IMR-90 (cell line): ENCODE measurements at regions not wholly inside any gene's neighbourhood (a gene's known extent, or its start where the extent isn't known, plus 50 kb on each side); places are given as distances from the start of the nearest gene placed in this dataset.

Experiments used
- ATAC-seq: fragments of 200-7000 bp; cut with Tn5 transposase; 2 replicates; pipeline ENCODE4 v1.9.1; 2020; ENCODE audit warnings: low read depth, mild to moderate bottlenecking, moderate library complexity
- BruUV-seq: library from RNA; stranded (reverse); fragments of 400-500 nt; replicated peaks from 2 replicates; lab custom pipeline; 2021; lab: Mats Ljungman, UMichigan
- CTCF ChIA-PET: fragments of 300-600 bp; formaldehyde crosslinking; extraction: SDS; loops from one replicate; lab custom pipeline; 2021; ENCODE audit warnings: antibody characterized with exemption; lab: Yijun Ruan, JAX
- POLR2A ChIA-PET: fragments of 300-600 bp; sonication (Branson Sonifier 250); formaldehyde crosslinking; loops from one replicate; lab custom pipeline; 2022; ENCODE audit warnings: antibody characterized with exemption; ENCODE audit not compliant: unreplicated experiment; lab: Charles Lee
- DNase-seq: peaks from one replicate; pipeline ENCODE4 v3.0.0; 2013
- H2AFZ ChIP-seq: replicated peaks from 2 replicates; pipeline ENCODE3; 2013; ENCODE audit warnings: low read length, mild to moderate bottlenecking; ENCODE audit not compliant: poor library complexity
- H2AK5ac ChIP-seq: 2 replicates; pipeline ENCODE4 v1.6.1; 2013; ENCODE audit warnings: low read depth, low read length, inconsistent platforms
- H2AK9ac ChIP-seq: replicated peaks from 2 replicates; pipeline ENCODE3; 2013; ENCODE audit warnings: mild to moderate bottlenecking, low read depth, low read length, moderate library complexity; ENCODE audit not compliant: poor library complexity
- H2BK120ac ChIP-seq: 2 replicates; pipeline ENCODE4 v1.6.1; 2013; ENCODE audit warnings: low read depth, low read length, inconsistent platforms
- H2BK15ac ChIP-seq: 3 replicates; pipeline ENCODE4 v1.6.1; 2013; ENCODE audit warnings: low read depth, low read length, inconsistent platforms
- H2BK20ac ChIP-seq: 2 replicates; pipeline ENCODE4 v1.6.1; 2013; ENCODE audit warnings: low read depth, mild to moderate bottlenecking, inconsistent platforms, low read length, moderate library complexity
- H2BK5ac ChIP-seq: 2 replicates; pipeline ENCODE4 v1.6.1; 2013; ENCODE audit warnings: mild to moderate bottlenecking, low read depth, low read length, inconsistent platforms; ENCODE audit not compliant: poor library complexity, severe bottlenecking
- H3K14ac ChIP-seq: replicated peaks from 2 replicates; pipeline ENCODE4 v1.6.1; 2013; ENCODE audit warnings: low read depth, low read length, inconsistent platforms
- H3K18ac ChIP-seq: 2 replicates; pipeline ENCODE4 v1.6.1; 2013; ENCODE audit warnings: low read depth, low read length, control low read depth
- H3K23ac ChIP-seq: 2 replicates; pipeline ENCODE4 v1.6.1; 2013; ENCODE audit warnings: low read depth, low read length, inconsistent platforms
- H3K27ac ChIP-seq: 2 replicates; pipeline ENCODE4 v1.5.1; 2013; ENCODE audit warnings: mild to moderate bottlenecking, control low read depth, low read length; ENCODE audit not compliant: insufficient read depth
- H3K27me3 ChIP-seq: 2 replicates; pipeline ENCODE4 v1.6.1; 2013; ENCODE audit warnings: low read length; ENCODE audit not compliant: control insufficient read depth, insufficient read depth
- H3K36me3 ChIP-seq: 2 replicates; pipeline ENCODE4 v1.6.1; 2013; ENCODE audit warnings: low read length, mixed read lengths; ENCODE audit not compliant: control insufficient read depth, insufficient read depth
- H3K4ac ChIP-seq: 2 replicates; pipeline ENCODE4 v1.6.1; 2013; ENCODE audit warnings: low read depth, low read length, inconsistent platforms
- H3K4me1 ChIP-seq: 2 replicates; pipeline ENCODE4 v1.6.1; 2013; ENCODE audit warnings: low read length, mixed read lengths; ENCODE audit not compliant: control insufficient read depth, insufficient read depth
- H3K4me2 ChIP-seq: 2 replicates; pipeline ENCODE4 v1.6.1; 2013; ENCODE audit warnings: low read depth, mild to moderate bottlenecking, control low read depth, low read length, moderate library complexity
- H3K4me3 ChIP-seq: 2 replicates; pipeline ENCODE4 v1.5.1; 2013; ENCODE audit warnings: low read depth, mild to moderate bottlenecking, control low read depth, low read length, moderate library complexity; ENCODE audit not compliant: insufficient read depth
- H3K56ac ChIP-seq: 2 replicates; pipeline ENCODE4 v1.6.1; 2013; ENCODE audit warnings: low read length, inconsistent platforms; ENCODE audit not compliant: insufficient read depth; ENCODE audit errors: extremely low read depth
- H3K79me1 ChIP-seq, 2 experiments: 2 replicates each; pipeline ENCODE4 v1.6.1; 2013; ENCODE audit warnings: low read length in 2 of 2, inconsistent platforms in 1 of 2, low read depth in 1 of 2
- H3K9ac ChIP-seq: 2 replicates; pipeline ENCODE4 v1.6.1; 2013; ENCODE audit warnings: low read depth, low read length, control low read depth
- H3K9me1 ChIP-seq: 2 replicates; pipeline ENCODE4 v1.6.1; 2013; ENCODE audit warnings: low read length, inconsistent platforms; ENCODE audit not compliant: insufficient read depth
- H3K9me3 ChIP-seq: 2 replicates; pipeline ENCODE4 v1.6.1; 2013; ENCODE audit warnings: low read length; ENCODE audit not compliant: control insufficient read depth, insufficient read depth
- H4K20me1 ChIP-seq: 2 replicates; pipeline ENCODE4 v1.6.1; 2013; ENCODE audit warnings: low read length, inconsistent platforms; ENCODE audit not compliant: insufficient read depth
- H4K5ac ChIP-seq: 2 replicates; pipeline ENCODE4 v1.6.1; 2013; ENCODE audit warnings: mild to moderate bottlenecking, low read depth, low read length, control low read depth
- H4K8ac ChIP-seq, 2 experiments: 2 replicates each; pipeline ENCODE4 v1.6.1; 2013; ENCODE audit warnings: low read depth in 2 of 2, low read length in 2 of 2, control low read depth in 1 of 2, inconsistent platforms in 1 of 2
- H4K91ac ChIP-seq: 2 replicates; pipeline ENCODE4 v1.6.1; 2013; ENCODE audit warnings: low read depth, low read length, inconsistent platforms; ENCODE audit not compliant: insufficient read depth
- BHLHE40 ChIP-seq: fragments of 150-350 bp; IDR thresholded peaks from 2 replicates; pipeline ENCODE4 v1.6.1; 2016; ENCODE audit warnings: mild to moderate bottlenecking, low read depth, low read length
- MAFK ChIP-seq: IDR thresholded peaks from 2 replicates; pipeline ENCODE4 v1.6.1; 2012; ENCODE audit warnings: low read depth, low read length, improper control_type of control experiment
- NFE2L2 ChIP-seq: fragments of 150-350 bp; IDR thresholded peaks from 2 replicates; pipeline ENCODE4 v1.6.1; 2016; ENCODE audit warnings: low read depth, mild to moderate bottlenecking, low read length
- RFX5 ChIP-seq: IDR thresholded peaks from 2 replicates; pipeline ENCODE4 v1.8.0; 2012; ENCODE audit warnings: low read depth, mild to moderate bottlenecking, low read length, moderate library complexity
- WGBS, 2 experiments: methylation state at CpG; one replicate each; pipeline versions ENCODE4 v1.1.5 to v1.1.7; 2013; ENCODE audit warnings: missing lambda C conversion rate in 2 of 2; ENCODE audit not compliant: insufficient read length in 1 of 2; ENCODE audit errors: extremely low coverage in 2 of 2; 5-methylcytosine and 5-hydroxymethylcytosine counted together
- dilution Hi-C: fragments of 300-500 bp; cut with HindIII; formaldehyde crosslinking; loops from one replicate; pipeline ENCODE4 v1.14.3; 2018; ENCODE audit warnings: low sequenced_read_pairs; ENCODE audit not compliant: unreplicated experiment
- in situ Hi-C: fragments of 300-500 bp; cut with MboI; formaldehyde crosslinking; loops from 3 replicates; pipeline ENCODE4 v1.14.3; 2019; ENCODE audit warnings: low sequenced_read_pairs, inconsistent platforms, mixed read lengths
- intact Hi-C: fragments of 100-400 bp; cut with micrococcal nuclease; formaldehyde crosslinking; loops from 2 replicates; pipeline ENCODE4 v1.10.0; 2022

DNA sequence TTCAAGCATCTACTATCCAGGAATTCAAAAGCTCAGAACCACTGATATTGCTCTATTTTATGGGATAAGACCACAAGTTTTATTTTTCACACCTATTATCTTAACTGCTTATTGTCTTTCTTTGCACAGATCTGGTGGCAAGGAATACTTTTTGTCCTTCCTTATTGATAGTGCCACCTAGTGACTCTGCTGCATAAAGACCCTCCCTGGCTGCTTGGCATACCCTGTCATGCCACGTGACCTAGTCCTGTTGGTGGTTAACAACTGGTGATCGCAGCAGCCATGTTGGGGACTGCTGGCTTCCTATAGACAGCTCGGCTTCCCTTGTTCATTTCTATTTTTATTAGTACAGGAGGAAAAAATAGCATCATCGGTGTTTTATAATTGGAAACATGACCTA, 236.3 kb downstream of the MEX3B start:
- TF ChIP-seq RFX5, result no peak
- TF ChIP-seq NFE2L2, result no peak
- no peak for TF ChIP-seq BHLHE40
- TF ChIP-seq MAFK, result no peak
- dilution Hi-C loops, result no loop called here
- 60% methylated on average over 1 of the region's 4 CpGs; no CpG with 5 or more reads in 1 of the 2 experiments for WGBS, 2 experiments
- Histone ChIP-seq H3K79me1 (no peaks in the 10 kb centered on the region), H3K18ac (no peak overlapping the region), H3K4me3 (no peak overlapping the region), H3K56ac (no peak overlapping the region), H2BK120ac (no peak overlapping the region), H3K9me1 (no peaks in the 10 kb centered on the region), H3K27me3 (peaks cover 8% of the 10 kb centered on the region), H4K8ac (no peak overlapping the region), H3K4me2 (no peak overlapping the region), H3K23ac (no peak overlapping the region), H2BK15ac (no peak overlapping the region), H3K27ac (no peak overlapping the region), H3K14ac (no peak overlapping the region), H3K4ac (no peak overlapping the region), H3K4me1 (no peaks in the 10 kb centered on the region), H4K91ac (no peak overlapping the region), H2BK20ac (no peak overlapping the region), H4K20me1 (no peaks in the 10 kb centered on the region), H3K9me3 (no peaks in the 10 kb centered on the region), H2AK9ac (no peak overlapping the region), H2AFZ (no peak overlapping the region), H3K9ac (no peak overlapping the region), H4K5ac (no peak overlapping the region), H2BK5ac (no peak overlapping the region), H2AK5ac (no peak overlapping the region), H3K36me3 (no peaks in the 10 kb centered on the region)
- ChIA-PET POLR2A (no interaction called here), CTCF (interaction anchor here (1.0 to 1.2 kb wide), 2 partner anchors 11 to 25 kb away, joined by 3 to 6 read pairs; no protein-coding TSS in a partner anchor)
- DNase-seq (peak; percentile 8), ATAC-seq (no peak)
- in situ Hi-C loops, result no loop called here
- BruUV-seq, result no TSS peak
- intact Hi-C loops, result no loop called here
